ENCODE measurements at regions not wholly inside any gene's neighbourhood (a gene's known extent, or its start where the extent isn't known, plus 50 kb on each side); places are given as distances from the start of the nearest gene placed in this dataset.
"Not testable (repeated sequence)": the region's sequence is repeated elsewhere in the genome, so short reads cannot be mapped to it uniquely, and the experiment has no call there.

DNA sequence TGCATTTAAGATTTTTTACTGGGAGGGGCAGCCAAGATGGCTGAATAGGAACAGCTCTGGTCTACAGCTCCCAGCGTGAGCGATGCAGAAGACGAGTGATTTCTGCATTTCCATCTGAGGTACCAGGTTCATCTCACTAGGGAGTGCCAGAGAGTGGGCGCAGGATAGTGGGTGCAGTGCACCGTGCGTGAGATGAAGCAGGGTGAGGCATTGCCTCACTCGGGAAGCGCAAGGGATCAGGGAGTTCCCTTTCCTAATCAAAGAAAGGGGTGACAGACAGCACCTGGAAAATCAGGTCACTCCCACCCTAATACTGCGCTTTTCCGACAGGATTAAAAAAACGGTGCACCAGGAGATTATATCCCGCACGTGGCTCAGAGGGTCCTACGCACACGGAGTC is 192.8 kb downstream of the MAGEB17 start:
- H3K4me1 Mint-ChIP-seq; H3K27ac Mint-ChIP-seq; H3K4me3 Mint-ChIP-seq; H3K27me3 Mint-ChIP-seq; H3K9me3 Mint-ChIP-seq; DNase-seq; POLR2A ChIA-PET; ATAC-seq (ENCODE audit: low read depth); H3K36me3 Mint-ChIP-seq: not testable (repeated sequence)

DNA sequence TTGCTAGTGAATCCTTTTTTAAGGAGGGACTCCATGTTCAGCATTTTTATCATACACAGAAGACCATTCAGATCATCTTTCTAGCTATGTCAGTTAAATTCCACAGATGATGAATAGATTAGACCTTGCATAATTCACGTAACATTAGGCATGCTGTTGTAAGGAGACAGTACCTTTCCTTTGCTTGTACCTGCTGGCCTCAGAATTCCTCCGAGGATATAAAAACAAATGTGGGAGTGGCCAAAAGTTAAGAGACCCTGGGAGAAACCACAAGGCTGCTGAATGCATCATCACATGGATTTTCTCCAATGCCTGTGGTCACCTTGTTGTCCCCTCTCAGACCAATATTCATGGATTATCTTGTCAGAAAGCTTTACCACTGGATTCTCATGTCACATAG is 201.4 kb downstream of the MAGEB17 start:
- ATAC-seq (ENCODE audit: low read depth): no peak
- no peak for DNase-seq
- Mint-ChIP-seq H3K9me3 (no peaks in the 10 kb centered on the region), H3K4me3 (no peak overlapping the region), H3K27me3 (no peaks in the 10 kb centered on the region), H3K27ac (no peak overlapping the region), H3K4me1 (no peaks in the 10 kb centered on the region), H3K36me3 (no peaks in the 10 kb centered on the region)
- POLR2A ChIA-PET: no interaction called here

DNA sequence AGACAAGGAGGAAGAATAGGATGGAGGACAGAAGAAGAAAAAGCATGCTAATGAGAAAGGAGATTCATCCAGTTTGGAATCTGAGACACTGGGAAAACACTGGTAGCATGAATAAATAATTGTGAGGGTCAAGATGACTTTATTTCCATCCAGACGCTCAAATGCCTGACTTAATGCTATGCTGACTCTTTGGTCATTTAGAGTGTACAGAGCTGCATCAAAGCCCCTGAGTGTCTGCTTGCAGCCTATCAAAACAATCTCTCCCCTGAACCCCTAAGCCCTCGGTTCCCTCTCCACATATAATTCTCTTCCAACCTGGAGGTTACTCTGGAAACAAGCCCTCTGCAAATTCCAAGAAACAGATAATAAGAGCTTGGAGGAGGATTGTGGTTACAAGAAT is 208.8 kb downstream of the MAGEB17 start:
- Mint-ChIP-seq H3K27ac (no peak overlapping the region), H3K36me3 (no peaks in the 10 kb centered on the region), H3K9me3 (no peaks in the 10 kb centered on the region), H3K4me1 (no peaks in the 10 kb centered on the region), H3K27me3 (peaks cover under 1% of the 10 kb centered on the region), H3K4me3 (no peak overlapping the region)
- no peak for ATAC-seq (ENCODE audit: low read depth)
- POLR2A ChIA-PET: no interaction called here
- no peak for DNase-seq

DNA sequence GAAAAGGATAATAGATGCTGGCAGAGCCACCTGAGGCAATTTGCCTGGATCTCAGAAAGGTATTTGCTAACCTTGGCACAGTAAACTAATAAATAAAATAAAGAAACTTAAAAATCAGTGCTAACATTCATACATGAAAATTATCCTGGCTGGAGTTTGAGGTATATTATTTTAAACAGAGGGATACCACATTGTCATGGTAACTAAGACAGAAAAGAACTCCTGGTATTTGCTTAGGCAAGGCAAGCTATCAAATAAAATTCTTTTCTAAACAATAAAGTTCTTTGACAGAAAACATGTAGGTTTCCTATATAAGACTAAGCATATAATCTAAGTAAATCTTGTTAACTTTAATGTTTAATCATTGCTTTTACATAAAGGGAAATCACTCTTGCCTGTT is 218.8 kb downstream of the MAGEB17 start:
- Mint-ChIP-seq H3K4me1 (no peaks in the 10 kb centered on the region), H3K27me3 (peaks cover 7% of the 10 kb centered on the region), H3K36me3 (no peaks in the 10 kb centered on the region), H3K27ac (no peak overlapping the region), H3K9me3 (no peaks in the 10 kb centered on the region), H3K4me3 (no peak overlapping the region)
- DNase-seq (no peak), ATAC-seq (ENCODE audit: low read depth) (no peak)
- POLR2A ChIA-PET: no interaction called here

DNA sequence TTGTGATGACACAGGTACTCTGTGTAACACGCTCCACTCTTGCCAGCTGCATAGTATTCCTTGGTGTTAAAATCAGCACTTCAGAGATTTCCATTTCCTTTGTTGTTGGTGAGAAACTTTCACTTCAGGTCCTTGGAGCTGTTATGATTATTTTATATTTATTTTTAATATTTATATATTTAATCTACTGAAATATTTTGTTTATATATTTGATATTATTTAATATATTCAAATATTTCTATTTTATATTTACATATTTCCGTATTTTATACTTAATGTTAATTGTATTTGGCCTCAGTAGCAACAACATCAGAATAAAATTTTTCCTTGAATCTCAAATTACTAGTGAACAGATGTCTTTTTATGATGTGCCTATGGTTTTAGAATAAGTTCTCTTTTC is 225.3 kb downstream of the MAGEB17 start:
- no peak for DNase-seq
- Mint-ChIP-seq H3K4me1 (no peaks in the 10 kb centered on the region), H3K36me3 (no peaks in the 10 kb centered on the region), H3K27me3 (peaks cover 3% of the 10 kb centered on the region), H3K27ac (no peak overlapping the region), H3K9me3 (no peaks in the 10 kb centered on the region), H3K4me3 (no peak overlapping the region)
- POLR2A ChIA-PET: no interaction called here
- ATAC-seq (ENCODE audit: low read depth): no peak

DNA sequence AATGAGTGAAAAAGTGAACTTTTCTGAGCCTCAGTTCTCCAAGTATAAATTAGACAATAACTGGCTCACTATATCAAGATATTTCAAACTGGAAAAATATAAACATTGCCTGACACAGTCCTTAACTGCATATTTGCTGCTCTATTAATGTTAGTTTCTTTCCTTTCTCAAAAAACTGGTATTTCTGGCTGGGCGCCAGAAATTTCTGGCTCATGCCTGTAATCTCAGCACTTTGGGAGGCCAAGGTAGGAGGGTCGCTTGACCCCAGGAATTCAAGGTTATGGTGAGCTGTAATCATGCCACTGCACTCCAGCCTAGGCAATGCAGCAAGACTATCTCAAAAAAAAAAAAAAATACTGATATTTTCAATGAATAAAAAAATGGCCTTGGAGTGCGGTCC is 227.0 kb downstream of the MAGEB17 start:
- H3K4me1 Mint-ChIP-seq: no peaks in the 10 kb centered on the region
- POLR2A ChIA-PET: no interaction called here
- no peaks in the 10 kb centered on the region for H3K9me3 Mint-ChIP-seq
- no peak overlapping the region for H3K4me3 Mint-ChIP-seq
- no peaks in the 10 kb centered on the region for H3K36me3 Mint-ChIP-seq
- ATAC-seq (ENCODE audit: low read depth) (no peak), DNase-seq (no peak)
- H3K27ac Mint-ChIP-seq: no peak overlapping the region
- no peaks in the 10 kb centered on the region for H3K27me3 Mint-ChIP-seq

DNA sequence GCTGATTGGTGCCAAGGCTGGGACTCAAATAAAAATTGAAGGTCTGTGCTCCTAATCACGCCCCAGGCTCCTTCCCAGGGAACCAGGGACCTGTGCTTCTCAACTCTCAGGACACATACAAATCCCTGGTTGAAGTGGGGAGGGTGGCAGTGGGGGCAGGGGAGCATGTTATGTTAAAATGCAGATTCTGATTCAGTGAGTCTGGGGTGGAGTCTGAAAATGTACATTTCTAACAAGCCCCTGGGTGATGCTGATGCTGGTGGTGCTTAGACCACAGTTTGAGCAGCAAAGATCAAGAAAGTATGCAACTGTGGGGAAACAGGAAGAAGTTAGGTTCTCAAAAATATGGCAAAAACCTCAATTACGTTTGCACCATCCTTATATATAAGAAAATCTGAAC is 236.5 kb downstream of the MAGEB17 start:
- H3K4me3 Mint-ChIP-seq: no peak overlapping the region
- POLR2A ChIA-PET: no interaction called here
- no peaks in the 10 kb centered on the region for H3K9me3 Mint-ChIP-seq
- DNase-seq (no peak), ATAC-seq (ENCODE audit: low read depth) (no peak)
- no peaks in the 10 kb centered on the region for H3K36me3 Mint-ChIP-seq
- H3K27me3 Mint-ChIP-seq: no peaks in the 10 kb centered on the region
- H3K4me1 Mint-ChIP-seq: no peaks in the 10 kb centered on the region
- no peak overlapping the region for H3K27ac Mint-ChIP-seq

DNA sequence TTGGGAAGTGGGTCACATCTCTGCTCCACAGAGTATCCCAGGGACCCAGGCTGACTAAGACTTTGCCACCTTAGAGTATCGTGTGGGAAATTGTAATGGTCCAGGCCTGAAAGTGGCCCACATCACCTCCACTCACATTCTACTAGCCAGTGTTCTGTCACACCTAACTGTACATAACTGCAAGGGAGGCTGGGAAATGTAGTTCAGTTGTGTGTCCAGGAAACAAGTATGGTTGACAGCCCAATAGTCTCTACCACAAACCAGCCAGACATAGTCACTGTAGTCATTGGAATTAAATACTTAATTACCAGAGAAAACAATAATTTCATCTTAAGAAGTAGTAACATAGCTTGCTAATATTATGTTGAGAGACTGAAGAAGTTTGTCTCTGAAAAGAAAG is 233.4 kb upstream of the S100G start:
- no peak overlapping the region for H3K27ac Mint-ChIP-seq
- no peaks in the 10 kb centered on the region for H3K27me3 Mint-ChIP-seq
- no peaks in the 10 kb centered on the region for H3K36me3 Mint-ChIP-seq
- no peak for DNase-seq
- no peak for ATAC-seq (ENCODE audit: low read depth)
- POLR2A ChIA-PET: no interaction called here
- no peaks in the 10 kb centered on the region for H3K9me3 Mint-ChIP-seq
- no peak overlapping the region for H3K4me3 Mint-ChIP-seq
- no peaks in the 10 kb centered on the region for H3K4me1 Mint-ChIP-seq

DNA sequence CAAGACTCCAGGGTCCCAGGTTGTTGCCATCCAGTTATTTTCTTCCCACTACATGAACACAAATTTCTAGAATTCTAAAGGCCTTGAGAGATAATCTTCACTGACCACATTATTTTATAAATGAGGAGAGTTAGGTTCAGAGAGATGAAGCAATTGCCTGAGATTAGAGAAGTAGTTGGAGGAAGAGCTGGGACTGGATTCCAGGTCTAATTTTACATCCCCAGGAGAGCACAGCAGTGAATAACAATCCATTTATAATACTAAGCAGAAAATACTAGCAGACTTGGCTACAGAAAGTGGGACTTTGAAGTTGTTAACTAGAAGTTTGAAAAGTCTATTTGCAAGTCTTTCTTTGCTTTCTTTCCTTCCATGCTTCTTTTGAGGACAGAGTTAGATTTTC is 231.3 kb upstream of the S100G start:
- Mint-ChIP-seq H3K36me3 (no peaks in the 10 kb centered on the region), H3K4me1 (peaks cover 2% of the 10 kb centered on the region), H3K4me3 (no peak overlapping the region), H3K27me3 (no peaks in the 10 kb centered on the region), H3K9me3 (no peaks in the 10 kb centered on the region), H3K27ac (no peak overlapping the region)
- no peak for DNase-seq
- POLR2A ChIA-PET: no interaction called here
- no peak for ATAC-seq (ENCODE audit: low read depth)

DNA sequence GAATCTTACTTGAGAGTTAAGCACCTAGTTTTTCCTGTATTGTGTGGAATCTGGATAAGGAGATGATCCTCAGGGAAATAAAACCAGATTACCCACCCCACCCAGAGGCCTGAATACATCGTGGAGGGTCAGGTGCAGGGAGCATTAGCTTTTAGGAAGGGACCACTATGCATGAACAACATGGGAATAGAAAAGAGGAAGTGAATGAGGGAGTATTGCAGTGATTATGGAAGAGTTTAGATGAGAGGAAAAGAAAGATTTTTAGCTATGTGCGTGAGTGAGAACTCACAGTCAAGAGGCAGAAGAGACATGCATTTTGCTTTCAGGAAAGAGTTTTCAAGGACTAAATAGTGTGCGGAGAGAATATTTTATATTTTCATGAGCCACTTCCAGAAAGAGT is 222.3 kb upstream of the S100G start:
- H3K36me3 Mint-ChIP-seq: no peaks in the 10 kb centered on the region
- ATAC-seq (ENCODE audit: low read depth) (no peak), DNase-seq (no peak)
- POLR2A ChIA-PET: interaction anchor here (0.6 to 0.7 kb wide), 2 partner anchors 32 to 184 kb away, joined by 3 read pairs; no protein-coding TSS in a partner anchor
- H3K4me3 Mint-ChIP-seq: no peak overlapping the region
- no peak overlapping the region for H3K27ac Mint-ChIP-seq
- peaks cover 8% of the 10 kb centered on the region for H3K4me1 Mint-ChIP-seq
- no peaks in the 10 kb centered on the region for H3K27me3 Mint-ChIP-seq
- no peaks in the 10 kb centered on the region for H3K9me3 Mint-ChIP-seq

DNA sequence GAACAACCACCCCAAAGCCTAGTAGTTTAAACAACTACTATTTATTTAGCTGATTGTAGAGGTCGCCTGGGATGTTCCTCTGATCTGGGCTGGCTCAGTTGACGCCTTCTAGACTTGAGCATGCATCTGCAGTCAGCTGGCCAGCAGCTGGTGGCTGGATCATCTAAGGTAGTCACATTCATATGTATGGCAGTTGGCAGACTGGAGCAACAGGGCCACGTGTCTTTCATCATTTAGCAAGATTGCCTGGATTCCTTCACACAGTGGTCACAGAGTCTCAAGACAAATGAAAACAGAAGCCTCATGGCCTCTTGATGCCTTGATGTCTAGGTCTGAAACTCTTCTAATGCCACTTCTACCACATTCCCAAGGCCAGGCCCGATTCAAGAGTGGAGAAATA is 220.6 kb upstream of the S100G start:
- Mint-ChIP-seq H3K27ac (no peak overlapping the region), H3K4me3 (no peak overlapping the region), H3K36me3 (no peaks in the 10 kb centered on the region), H3K9me3 (no peaks in the 10 kb centered on the region), H3K27me3 (no peaks in the 10 kb centered on the region), H3K4me1 (peaks cover 9% of the 10 kb centered on the region)
- no peak for ATAC-seq (ENCODE audit: low read depth)
- no peak for DNase-seq
- POLR2A ChIA-PET: no interaction called here

DNA sequence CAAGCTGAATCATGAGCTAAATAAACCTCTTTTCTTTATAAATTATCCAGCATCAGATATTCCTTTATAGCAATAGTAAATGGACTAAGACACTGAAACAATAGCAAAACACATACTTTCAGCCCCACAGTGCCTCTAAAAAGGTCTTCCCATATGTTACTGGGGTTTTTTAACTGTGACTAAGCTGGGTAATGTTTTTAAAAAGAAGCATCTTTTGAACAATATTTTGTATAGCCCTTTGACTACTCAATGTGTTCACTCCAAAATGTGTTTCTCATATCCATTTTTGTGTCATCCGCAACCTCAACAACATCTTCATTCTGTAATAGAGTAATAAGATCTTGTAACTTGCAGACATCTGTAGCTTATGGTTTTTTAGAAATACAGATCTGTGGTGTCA is 218.7 kb upstream of the S100G start:
- DNase-seq (no peak), ATAC-seq (ENCODE audit: low read depth) (no peak)
- Mint-ChIP-seq H3K4me1 (peaks cover 9% of the 10 kb centered on the region), H3K27me3 (no peaks in the 10 kb centered on the region), H3K36me3 (no peaks in the 10 kb centered on the region), H3K27ac (no peak overlapping the region), H3K9me3 (no peaks in the 10 kb centered on the region), H3K4me3 (no peak overlapping the region)
- POLR2A ChIA-PET: no interaction called here

DNA sequence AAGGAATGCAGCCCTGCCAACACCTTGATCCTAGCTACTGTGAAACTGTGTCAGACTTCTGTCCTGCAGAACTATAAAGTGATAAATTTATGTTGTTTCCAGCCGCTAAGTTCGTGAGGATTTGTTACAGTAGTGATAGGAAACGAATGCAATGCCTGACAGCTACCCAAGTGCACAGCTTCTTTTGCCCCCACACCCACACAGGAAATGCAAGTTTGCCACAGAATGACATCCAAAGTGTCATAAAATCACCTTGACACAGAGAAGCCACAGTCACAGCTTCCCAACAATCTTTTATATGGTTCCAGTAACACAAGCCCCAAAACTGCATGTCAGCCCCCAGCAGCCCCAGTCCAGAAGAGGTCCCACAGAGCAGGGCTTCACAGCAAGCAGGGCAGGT is 216.9 kb upstream of the S100G start:
- Mint-ChIP-seq H3K4me3 (peak overlapping the region; percentile 58), H3K36me3 (no peaks in the 10 kb centered on the region), H3K27ac (no peak overlapping the region), H3K9me3 (no peaks in the 10 kb centered on the region), H3K4me1 (peaks cover 9% of the 10 kb centered on the region), H3K27me3 (no peaks in the 10 kb centered on the region)
- POLR2A ChIA-PET: no interaction called here
- ATAC-seq (ENCODE audit: low read depth) (peak; percentile 56), DNase-seq (no peak)

DNA sequence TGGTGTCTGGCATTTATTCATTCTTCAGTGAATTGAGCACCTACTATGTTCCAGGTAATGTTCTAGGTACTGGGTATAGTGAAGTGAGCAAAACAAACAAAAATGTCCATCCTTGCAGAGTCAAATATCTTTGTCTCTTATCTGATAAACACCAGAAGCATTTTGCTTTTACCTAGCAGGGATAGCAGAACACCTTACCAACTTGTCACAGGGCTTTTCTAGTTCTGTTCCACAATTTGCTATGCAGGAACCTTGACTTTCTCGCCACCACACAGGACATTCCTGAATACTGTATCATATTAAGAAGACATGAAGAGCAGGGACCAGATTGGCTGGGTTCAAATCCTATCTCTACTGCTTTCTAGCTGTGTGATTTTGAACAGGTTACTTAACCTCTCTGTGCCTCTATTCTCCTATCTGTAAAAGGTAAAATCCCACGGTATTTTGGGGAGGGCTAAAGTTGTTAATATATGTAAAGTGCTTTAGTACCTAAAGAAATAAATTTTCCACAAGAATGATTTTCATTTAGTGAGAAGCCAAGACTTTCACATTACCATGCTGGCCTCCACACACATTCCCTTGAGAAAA is 214.5 kb upstream of the S100G start:
- H3K27ac Mint-ChIP-seq: no peak overlapping the region
- H3K9me3 Mint-ChIP-seq: no peaks in the 10 kb centered on the region
- H3K4me1 Mint-ChIP-seq: peaks cover 9% of the 10 kb centered on the region
- H3K4me3 Mint-ChIP-seq: no peak overlapping the region
- no peak for ATAC-seq (ENCODE audit: low read depth)
- H3K36me3 Mint-ChIP-seq: no peaks in the 10 kb centered on the region
- no peaks in the 10 kb centered on the region for H3K27me3 Mint-ChIP-seq
- no peak for DNase-seq
- POLR2A ChIA-PET: no interaction called here

Measured in activated naive CD8-positive, alpha-beta T cell treated with anti-CD3 and anti-CD28 coated beads, Interleukin-2, amount 10 ng/mL, durations not matched to agents 7 days and 5 days (primary cell).